Hematopoietic multipotent progenitor cell treated with erythropoietin and hydrocortisone succinate and interleukin-3 and kit ligand, for 8 days (in vitro differentiated cells): ENCODE measurements at regions not wholly inside any gene's neighbourhood (a gene's known extent, or its start where the extent isn't known, plus 50 kb on each side); places are given as distances from the start of the nearest gene placed in this dataset.

Experiments used
- DNase-seq: peaks from one replicate; pipeline ENCODE4 v3.0.0-alpha.2; 2015

GRCh38 chr5:126368239-126368812 is 54.9 kb upstream of the GRAMD2B start:
- no peak for DNase-seq

DNA sequence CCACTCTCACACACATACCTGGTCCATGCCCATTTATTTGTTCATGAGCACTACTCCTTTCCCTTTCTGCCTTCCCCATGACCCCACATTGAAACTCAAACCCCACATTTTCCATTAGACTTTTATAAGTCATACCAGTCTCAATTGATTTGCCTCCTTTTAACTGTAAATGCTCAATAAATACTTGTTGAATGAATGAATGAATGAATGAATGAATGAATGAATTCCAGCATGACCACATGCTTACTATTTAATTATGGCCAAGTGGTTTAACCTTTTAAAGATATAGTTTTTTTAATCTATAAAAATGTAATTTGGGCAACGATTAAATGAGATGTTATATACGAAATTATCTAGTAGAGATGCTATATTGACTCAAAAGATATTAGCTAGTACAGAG is 54.1 kb upstream of the GRAMD2B start:
- DNase-seq = no peak

DNA sequence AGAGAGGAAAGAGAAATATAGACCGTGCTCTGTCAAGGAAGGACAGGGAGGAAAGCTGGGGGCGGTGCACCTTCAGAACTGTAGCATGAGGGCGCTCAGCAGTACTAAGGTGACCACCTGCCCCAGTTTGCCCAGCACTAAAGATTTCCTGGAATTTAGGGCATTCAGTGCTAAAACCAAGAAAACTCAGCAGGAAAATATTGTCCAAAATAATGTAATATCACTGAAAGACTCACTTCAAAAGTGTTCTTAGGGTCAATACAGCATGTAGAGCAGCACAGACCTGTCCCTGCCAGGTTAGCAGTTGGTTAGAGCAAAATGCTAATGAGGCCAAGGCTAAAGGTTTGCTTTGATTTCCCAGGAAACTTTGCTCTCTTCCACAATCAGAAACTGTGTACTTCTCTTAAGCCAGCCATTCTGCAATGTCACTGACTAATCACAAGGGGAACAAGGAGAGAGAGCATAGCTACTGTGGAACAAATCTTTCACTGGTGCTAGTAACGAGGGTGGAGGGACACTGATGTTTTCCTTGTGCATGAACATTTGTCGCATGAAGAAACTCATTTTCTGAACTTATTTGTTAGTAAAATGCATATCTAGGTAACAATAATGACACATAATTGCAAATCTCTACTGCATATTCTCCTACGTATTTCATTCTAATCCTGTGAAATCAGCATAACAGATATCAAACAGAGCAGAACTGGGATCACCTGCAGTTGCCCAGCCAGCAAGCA is 53.0 kb upstream of the GRAMD2B start:
- no peak for DNase-seq

DNA sequence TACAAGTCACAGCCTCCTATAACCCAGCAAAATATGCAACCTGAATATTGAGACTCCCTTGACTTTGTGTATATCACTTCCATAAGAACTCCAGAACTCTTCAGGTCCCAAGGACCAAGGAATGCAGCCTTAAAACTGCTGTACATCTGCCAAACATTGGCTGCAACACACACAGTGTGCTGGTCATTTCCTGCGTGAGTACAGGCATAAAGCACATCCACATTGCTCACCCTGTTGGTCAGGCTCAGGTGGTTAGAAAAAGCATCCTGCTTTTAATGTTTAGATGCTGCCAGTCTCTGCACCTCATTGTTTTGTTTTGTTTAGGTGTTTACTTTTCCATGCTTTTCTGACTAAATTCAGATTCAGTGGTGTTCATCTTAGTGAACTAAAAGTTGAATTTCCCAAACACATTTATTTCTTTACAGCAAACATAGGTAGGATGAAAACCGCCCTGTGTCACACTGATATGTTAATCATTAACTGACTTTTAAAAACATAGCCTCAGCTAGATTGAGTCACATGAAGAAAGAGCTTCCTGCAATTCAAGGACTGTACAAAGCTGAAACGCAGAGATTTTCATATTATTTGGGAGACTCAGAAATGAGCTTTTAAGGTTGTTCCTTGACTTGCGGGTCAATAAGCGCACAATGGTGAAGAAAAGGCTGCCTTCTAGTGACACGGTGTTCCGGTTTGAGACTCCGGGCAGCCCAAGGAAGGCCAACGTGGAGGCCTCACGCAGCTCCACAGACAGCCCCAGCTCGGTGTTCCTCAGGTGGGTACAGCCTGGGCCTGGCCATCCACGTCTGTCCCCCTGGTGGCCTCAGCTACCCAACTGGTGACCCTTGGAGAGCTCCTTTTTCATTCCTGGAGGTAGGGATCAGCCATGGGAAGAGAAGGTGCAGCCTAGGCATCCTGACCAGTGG is 52.2 kb upstream of the GRAMD2B start:
- DNase-seq = no peak

DNA sequence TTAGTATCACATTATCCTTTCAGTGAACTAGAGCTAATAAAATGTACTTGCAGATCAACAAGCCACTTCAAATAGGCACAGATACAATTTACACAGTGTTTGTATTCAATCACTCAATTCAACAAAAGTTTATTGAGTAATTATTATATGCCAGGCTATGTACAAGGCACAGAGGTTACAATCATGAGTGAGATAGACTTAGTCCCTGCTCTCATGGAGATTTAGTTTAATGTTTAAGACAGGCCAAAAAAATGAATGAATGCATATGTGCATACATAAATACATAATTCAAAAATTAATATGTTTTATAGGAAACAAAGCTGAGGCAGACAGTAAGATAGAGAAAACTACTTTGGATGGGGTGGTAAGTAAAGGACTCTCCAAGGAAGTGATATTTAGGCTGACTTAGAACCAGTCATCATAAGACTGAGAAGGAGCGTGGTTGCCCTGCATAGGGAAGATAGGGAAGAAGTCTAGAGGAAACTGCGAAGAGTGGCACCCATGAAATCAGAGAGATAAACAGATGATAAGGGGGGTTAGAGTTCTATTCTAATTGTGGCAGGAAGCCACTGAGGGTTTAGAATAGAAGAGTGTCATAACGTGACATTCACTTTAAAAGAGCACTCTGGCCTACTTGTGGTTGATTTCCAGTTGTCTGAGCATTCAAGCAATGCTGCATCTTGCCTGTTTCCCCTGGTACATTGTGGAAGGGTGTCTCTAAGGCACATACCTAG is 49.7 kb upstream of the GRAMD2B start:
- DNase-seq = peak; percentile 38
